Left lobe of liver (tissue), 2 donors: ENCODE measurements at regions not wholly inside any gene's neighbourhood (a gene's known extent, or its start where the extent isn't known, plus 50 kb on each side); places are given as distances from the start of the nearest gene placed in this dataset.

Experiments used
- ATAC-seq: fragments of 200-7000 bp; cut with Tn5 transposase; one replicate; pipeline ENCODE4 v1.9.1; 2020; ENCODE audit warnings: mild to moderate bottlenecking, moderate library complexity
- DNase-seq: peaks from one replicate; pipeline ENCODE4 v3.0.0-alpha.2; 2020; ENCODE audit warnings: low spot score
- donor health status: DM: no; HTN: no; CAD: no; lungs with moderate emphysema.
- donor health status: DM: no; HTN: yes; CAD: no.

DNA sequence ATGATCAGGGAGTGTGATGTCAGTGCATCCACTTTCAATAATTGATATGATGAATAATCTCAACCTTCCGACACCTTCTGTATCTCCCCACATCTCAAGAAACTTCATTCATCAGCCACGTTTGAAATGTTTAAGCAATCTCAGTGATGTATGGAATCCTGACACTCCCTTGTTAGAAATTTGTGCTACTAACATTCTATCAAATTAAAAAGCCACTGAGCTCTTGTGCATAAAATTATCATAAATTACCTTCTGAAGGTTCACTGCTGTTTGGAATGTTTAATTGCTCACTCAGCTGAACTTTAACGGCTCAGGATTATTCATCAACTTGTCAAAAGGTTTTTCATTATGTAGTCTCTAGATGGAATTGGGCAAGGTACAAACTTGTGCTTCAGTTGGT, 108.4 kb upstream of the DPH6 start:
- DNase-seq (no peak), ATAC-seq (no peak)

DNA sequence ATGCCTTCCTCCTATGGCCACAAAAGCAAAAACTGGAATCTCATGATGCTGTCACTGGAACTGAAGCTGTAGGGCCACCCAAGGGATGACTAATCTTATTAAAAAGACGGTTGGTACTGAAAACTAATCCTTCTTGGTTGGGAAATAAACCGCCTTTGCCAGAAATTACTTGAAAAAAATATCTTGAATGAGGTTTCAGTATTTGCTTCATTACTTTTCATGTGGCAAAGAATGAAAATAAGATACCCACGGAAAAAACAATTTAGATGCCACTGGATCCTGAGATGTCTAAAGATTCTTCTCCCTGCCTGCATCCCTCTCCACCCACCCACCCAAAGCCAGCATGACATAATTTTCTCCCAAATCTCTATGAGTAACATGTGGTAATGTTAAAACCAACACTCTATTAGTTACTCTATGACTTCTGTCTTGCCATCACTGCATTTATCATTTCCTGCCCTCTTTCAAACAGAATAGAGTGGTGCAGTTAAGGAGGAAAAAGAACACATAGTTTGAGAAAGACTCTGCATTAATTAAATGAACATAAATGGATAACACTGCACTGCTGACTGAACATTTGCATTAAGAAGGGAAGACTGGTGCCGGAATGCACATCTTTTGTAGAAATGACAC, 111.8 kb upstream of the DPH6 start:
- ATAC-seq (no peak), DNase-seq (no peak)

DNA sequence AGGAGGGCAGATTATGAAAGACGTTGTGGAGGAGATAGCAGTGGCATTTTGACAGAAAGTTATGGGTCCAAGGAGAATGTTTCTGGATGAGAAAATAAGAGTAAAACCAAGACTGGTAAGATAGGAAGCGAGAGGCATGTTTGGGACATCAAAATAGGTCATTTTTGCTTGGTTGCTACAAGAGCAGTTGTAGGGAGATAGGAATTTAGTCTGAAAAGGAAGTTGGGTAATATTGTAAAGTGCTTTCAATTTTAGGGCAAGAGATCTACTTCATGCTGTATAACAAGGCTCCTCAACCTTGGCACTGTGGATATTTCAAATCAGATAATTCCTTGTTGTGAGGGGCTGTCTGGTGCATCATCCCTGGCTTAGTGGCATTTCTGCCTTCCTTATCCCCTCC, 118.0 kb upstream of the DPH6 start:
- no peak for DNase-seq
- ATAC-seq: no peak

DNA sequence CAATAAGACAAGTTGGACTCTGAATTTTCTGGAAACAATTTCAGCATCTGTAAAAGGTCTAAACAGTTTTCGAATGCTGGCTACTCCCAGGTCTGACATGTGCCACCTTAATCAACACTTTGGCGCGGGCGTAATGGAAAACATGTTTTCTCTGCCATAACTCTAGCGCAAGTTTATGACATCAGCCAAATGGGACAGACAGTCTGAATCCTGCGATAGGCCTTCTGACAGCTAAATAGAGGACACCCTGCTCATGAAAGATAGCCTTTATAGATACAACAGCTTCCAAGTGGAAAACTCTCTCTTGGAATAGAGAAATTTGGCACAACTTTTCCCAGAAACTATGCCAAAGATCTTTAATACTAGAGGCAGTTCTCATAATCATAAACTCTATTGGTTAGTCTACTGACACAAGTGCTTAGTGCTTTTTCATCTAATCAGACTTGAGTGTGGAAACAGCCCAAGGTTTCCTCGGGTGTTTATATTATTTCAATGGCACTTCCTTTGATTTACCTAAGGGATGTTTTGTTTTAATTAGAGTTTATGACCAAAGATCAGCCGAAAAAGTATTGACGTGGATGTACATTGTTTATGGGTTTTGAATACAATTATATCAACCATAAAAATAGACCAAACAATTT, 120.1 kb upstream of the DPH6 start:
- ATAC-seq (no peak), DNase-seq (no peak)

DNA sequence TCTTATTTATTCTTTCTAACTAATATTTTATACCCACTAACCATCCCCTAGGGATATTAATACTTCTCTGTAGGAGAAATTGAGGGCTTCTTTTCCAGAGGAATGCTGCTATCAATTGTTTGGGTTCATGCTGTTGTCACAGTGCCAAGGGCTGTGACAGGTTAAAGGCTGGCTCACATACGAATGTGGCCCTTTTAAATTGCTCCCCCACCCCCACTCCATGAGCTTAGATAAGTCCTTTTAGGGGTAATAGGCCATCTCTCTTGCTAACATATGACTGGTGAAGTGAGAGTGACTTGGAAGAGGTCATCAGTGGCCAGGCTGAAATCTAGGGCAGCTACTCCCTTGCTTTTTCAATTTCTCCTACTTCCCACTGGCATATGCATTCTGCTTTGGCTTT, 121.9 kb upstream of the DPH6 start:
- DNase-seq (no peak), ATAC-seq (no peak)

DNA sequence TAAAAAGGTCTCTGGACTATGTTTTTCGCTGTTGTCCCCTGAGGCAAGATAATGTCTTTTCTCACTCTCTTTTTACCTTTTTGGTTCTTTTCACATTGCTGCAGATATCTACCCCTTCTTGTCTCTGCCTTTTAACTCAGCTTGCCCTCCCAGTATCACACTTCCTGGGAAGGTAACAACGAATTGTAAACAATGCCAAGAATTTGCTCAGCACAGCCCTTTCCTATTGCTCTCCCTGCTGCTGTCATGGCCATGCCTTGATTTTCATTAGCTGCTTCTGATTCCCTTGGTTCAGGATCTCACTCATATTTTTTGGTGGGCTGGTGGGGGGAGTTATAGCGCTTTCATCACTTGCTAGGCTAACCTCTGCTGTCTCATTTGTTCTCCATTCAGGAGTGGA, 123.1 kb upstream of the DPH6 start:
- DNase-seq (no peak), ATAC-seq (no peak)

DNA sequence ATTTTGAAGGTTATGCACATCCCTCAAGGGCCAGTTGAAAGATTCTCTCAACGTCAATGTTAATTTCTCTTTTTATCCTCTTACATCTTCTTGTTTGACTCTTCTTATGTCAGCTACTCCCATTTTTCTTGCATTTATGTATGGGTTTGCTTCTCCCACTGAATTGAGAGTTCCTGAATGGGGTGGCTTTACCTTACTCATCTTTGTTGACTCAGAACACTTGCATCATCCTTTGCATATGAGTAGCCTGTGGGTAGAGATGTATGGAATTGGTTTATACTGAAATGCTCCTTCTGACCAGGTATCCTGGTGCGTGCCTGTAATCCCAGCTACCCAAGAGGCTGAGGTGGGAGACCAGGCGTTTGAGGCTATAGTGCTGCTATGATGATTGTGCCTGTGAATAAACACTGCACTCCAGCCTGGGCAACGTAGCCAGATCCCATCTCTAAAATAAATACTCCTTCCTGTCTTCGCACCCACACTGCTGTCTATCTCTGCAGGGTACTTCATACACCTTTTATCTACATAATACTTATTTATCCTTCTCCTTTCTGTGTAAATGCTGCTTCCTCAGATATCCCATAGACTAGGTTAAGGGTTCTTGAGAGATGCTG, 123.6 kb upstream of the DPH6 start:
- no peak for DNase-seq
- ATAC-seq: no peak

DNA sequence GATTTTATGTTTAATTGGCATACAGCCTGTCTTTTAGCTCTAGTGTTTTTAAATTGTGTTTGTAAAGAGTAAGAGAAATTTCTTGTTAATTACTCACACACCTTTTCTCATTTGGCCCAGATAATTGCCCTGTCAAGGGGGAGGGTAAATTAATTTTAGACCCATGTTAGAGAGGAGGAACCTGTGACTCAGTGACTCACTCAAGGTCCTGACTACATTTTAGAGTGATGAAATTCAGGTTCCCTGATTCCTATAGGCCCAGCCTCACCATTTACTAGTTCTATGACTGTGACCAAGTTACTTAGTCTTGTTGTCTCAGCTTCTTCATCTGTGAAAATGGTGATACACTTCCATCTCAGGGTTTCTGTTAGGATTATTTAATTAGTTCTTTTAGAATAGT, 125.2 kb upstream of the DPH6 start:
- ATAC-seq (no peak), DNase-seq (no peak)

DNA sequence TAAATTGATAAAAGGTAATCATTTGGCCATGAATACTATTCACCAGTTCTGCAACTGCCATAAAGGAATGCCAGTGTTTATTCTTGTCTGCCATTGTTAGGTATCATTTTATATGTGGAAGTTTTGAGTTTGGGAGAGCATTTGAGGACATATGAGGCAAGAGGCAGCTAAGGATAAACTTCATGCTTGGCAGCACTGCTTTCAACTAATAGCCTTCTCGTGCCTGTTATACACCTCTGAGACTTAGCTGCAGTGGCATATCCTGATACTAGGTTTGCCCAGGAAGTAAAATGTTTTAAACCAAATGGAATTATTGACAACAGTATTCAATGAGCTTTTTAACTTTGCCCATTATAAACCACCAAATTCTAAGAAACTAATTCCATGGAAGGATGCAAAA, 126.0 kb upstream of the DPH6 start:
- DNase-seq (no peak), ATAC-seq (no peak)

DNA sequence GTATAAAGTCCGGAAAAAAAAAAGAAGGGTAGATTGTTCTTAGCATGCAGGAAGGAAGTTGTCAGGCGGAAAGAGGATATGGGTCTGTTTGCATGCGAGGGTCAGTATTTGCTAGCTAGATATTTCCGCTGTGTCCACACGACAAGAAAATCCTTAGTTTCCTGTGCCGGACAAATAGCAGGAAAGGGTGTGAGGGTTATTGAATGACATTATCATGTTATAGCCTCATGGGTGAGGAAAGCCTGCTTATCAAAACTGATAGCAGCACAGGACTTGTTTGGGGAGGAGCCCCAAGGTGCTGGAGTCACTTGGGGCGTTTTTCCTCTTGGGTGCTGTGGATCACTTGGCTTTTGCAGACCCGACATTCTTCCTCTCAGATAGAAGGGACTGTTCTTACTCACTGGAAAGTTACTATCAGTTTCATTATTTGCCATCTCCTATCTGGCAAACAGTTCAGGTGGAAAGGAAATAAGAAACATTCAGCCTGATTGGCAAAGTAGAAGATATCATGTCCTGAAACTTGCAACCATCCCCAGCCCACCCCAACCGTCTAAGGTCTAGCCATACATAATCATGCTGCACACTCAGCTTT, 127.2 kb upstream of the DPH6 start:
- ATAC-seq: peak; percentile 77
- no peak for DNase-seq

DNA sequence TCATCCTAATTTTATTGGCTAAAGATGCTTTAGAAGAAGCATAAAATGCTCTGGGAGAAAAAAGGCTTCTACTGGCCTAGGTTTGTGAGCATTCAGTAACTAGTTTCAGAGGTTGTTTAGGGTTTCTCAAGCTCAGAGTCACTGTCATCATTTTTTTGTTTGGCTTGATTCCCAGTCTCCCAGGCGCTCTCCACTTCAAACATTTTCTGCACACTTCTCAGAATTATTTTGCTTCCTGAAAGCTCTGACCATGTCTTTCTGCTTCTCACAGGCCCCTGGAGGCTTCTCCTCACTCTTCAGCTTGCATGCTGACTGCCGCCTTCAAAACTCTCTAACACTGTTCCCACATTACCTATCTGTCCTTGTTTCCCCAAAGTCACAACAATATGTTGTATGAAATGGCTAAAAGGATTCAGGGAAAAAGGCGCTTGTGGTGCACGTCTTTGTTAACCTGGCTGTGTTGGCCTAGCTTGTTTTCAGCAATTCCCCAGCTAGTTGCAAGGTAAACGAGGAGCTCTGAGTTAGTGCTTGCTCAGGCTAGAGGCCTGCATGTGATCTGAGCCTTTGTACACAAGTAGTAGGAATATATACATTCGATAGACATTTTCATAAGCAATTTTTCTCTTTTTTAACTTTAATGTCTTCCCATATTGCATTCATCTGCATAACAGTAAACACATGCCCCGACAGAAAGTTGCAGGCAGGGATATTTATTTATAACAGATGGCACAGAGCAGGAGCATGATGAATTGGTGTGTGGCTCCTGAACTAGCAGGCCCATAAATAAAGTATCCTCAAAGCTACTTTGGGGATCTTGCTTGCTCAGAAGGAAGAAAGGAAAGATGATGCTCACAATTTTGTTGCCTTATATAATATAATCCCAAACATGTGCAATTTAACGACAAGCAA, 129.2 kb upstream of the DPH6 start:
- no peak for DNase-seq
- ATAC-seq: peak; percentile 70

DNA sequence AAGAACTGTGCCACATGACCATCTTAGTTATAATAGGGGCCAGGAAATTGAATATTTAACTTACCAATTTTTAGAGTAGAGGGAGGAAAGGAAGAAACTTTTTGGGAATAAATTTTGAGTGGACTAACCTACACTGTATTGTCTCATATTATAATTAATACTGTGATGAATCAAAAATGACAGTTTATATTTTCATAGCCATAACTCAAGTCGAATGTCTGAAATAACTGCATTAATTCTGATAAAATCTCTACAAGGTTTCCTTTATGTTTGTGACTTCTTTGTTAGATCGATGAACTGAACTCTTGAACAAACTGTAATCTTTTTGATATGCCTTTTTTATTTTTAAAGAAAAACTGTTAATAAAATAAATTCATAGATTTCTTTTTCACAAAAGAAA, 132.8 kb upstream of the DPH6 start:
- ATAC-seq: no peak
- no peak for DNase-seq

DNA sequence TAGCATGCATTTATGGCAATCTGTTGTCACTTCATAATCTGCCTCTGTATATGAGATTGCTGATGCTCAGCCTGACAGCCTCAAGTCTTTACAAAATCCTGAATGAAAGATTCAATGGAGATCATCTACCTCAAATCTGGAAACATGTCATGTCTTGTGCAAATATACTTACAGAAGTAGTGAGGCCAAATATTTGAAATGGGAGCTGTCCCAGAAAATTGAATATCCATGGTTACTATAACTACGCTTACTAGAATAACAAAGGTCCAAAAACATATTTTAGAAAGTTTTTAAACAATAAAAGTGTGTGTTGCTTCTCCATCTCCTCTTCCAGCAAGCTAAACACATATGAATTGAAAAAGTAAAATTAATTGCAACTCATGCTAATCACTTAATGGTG, 133.2 kb upstream of the DPH6 start:
- no peak for ATAC-seq
- DNase-seq: no peak

DNA sequence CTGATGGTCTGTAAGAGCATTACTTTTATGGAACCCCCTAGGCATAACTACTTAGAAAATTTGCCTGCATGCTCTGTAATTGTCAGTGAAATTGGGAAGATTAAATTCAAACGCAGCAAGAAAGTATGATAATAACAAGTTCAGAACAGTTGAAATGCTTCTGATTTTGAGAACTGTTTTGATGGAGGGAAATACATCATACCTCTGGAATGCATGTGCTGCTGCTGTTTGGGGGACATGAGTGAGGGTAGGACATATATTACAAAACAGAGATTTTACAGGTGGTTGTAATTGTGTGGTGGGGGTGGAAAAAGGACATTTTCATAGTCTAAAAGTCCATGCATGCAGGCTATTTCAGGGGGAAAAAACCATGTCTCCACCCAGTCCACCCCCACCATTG, 135.0 kb upstream of the DPH6 start:
- ATAC-seq: no peak
- no peak for DNase-seq

DNA sequence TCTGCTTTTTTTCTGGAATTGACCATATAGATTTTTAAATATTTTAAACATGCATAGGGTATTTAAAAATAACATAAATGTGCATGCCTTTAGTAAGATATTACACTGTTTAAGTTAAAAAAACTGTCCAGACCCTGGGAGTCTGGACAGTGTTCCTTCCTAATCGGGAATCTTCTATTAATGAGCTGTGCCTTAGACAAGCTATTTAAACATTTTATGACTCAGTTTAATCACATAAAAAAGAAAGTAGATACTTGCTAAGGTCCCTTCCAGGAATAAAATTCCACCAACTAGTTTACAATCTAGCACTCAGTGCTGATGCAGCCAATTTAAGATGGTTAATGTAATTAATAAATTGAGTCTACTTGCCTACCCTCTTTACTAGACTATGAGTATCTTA, 140.4 kb upstream of the DPH6 start:
- ATAC-seq: no peak
- no peak for DNase-seq

DNA sequence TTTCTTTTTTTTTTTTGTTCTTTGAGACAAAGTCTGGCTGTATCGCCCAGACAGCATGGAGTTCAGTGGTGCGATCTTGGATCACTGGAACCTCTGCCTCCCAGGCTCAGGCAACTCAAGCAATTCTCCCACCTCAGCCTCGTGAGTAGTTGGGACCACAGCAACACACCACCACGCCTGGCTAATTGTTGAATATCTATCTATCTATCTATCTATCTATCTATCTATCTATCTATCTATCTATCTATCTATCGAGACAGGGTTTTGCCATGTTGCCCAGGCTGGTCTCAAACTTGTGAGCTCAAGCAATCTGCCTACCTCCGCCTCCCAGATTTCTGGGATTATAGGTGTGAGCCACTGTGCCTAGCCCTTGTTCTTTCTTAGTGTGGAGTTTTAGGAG, 143.3 kb upstream of the DPH6 start:
- DNase-seq: no peak
- ATAC-seq: no peak

DNA sequence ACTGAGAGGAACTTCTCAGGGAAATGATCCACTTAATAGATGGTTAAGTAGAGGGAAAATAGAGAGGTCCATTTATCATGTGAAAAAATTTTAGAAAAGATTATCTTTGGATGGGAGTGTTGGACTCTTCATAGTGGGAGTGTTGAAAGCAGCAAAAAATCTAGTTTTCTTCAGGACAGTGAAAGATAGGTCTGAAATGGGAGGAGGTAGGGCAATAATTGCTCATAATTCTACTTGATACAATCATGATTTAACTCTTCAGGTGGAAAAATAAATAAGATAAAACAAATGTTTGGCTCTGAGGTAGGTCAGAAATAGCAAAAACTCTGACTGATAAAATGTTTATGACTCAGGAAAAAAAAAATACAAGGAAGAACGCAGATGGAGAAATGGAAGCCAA, 144.1 kb upstream of the DPH6 start:
- ATAC-seq (no peak), DNase-seq (no peak)

DNA sequence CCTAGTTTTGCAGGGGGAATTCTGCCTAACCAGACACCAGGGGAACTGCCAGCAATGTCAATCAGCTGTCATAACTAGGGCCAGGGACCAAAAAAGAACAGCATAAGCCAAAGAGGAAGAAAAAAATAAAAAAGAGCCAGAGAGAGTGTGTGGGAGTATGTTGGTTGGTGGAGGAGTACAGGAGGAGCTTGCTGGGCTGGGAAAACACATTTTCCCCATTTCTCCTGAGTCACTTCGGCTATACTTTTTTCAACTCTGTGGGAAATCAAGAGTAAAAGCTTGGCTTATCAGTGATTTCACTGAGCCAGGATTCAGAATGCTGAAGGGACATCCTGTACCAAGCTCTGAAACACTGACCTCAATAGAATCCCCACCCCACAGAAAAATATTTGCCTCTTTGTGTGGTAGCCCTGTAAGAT, 144.7 kb upstream of the DPH6 start:
- ATAC-seq (peak; percentile 73), DNase-seq (no peak)

DNA sequence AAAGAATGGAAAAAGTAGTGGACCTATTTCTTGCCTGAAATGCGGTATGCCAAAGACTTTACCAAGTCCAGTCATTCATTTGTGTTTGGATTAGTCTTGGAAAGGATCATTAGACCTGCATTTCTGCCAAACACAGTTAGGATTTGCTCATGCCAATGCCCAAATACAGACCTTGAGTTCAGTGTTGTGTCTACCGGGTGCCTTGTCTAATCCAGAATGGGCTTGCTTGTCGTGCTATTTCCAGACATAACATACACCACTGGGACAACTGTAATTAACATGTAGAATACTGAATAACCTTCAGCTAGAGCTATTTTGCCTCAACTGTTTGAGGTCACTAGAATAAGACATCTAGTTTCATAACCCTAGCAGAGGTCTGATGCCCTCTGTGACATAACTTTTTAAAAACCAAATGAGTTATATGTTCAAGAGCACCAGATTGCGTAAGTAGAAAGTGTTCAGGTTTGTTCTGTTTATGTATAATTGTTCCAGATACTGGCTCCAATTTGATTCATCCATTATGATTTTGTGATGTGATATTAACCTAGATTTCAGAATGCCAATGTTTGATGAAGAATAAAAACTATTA, 145.3 kb upstream of the DPH6 start:
- DNase-seq (no peak), ATAC-seq (peak; percentile 77)

DNA sequence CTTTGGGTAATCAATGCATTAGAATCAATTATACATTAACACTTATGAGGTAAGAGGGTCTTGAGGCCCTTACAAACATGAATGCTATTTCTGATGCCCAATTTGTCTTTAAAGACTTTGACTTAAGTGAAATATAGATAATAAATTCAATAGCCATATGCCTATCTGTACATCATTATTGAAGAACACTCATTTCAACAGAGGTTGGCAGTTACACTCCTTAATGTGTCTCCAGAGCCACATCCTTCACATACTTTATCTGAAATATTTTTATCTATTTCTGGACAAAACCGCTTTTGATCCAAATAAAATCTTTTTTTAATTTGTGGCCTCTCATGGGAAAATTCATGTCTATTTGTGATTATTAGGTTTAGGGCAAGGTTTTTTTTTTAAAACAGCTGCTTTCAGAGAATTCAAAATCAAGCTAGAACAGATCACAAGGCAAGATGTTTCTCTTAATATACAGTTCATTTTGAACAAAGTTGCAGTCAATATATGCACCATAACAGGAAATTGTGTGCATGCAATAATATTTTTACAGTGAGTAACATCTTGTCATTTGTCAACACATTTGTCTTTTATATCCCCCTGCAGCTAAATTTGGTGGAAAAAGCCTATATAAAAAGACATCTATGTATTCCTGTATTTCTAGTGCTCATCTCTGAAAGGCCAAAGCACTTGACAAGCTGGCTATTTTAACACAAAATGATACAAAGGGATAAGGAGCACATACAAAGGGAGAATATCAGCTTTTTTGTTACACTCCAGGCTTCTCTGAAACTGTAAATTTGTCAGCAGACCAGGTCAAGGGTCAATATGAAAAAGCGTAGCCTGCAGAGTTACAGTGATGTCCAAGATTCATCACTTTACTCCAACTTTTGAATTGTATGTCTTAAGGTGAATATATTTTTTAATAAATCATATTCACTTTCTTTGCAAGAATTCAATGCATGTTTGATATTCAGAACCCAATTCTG, 146.2 kb upstream of the DPH6 start:
- no peak for ATAC-seq

More for the DNA sequence above, 146.2 kb upstream of the DPH6 start:
- no peak for DNase-seq
